ENCODE measurements at regions not wholly inside any gene's neighbourhood (a gene's known extent, or its start where the extent isn't known, plus 50 kb on each side); places are given as distances from the start of the nearest gene placed in this dataset.

DNA sequence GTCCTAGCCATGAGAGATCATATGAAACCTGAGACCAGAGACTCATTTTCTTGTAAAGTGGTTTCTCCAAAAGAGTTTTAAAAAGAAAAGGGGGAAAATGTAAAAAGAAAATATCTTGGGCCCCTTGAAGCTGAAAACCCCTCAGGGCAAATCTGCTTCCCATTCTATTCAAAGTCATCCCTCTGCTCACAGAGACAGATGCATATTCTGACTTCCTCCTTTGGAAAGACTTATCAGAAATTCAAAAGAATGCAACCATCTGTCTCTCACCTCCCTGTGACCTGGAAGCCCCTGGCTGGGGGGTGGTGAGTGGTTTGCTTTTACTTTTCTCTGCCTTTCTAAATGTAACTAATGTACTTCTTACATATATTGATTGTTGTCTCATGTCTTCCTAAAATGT lies 1154.8 kb downstream of the NSUN3 start:
- TF ChIP-seq, protein P1, sequence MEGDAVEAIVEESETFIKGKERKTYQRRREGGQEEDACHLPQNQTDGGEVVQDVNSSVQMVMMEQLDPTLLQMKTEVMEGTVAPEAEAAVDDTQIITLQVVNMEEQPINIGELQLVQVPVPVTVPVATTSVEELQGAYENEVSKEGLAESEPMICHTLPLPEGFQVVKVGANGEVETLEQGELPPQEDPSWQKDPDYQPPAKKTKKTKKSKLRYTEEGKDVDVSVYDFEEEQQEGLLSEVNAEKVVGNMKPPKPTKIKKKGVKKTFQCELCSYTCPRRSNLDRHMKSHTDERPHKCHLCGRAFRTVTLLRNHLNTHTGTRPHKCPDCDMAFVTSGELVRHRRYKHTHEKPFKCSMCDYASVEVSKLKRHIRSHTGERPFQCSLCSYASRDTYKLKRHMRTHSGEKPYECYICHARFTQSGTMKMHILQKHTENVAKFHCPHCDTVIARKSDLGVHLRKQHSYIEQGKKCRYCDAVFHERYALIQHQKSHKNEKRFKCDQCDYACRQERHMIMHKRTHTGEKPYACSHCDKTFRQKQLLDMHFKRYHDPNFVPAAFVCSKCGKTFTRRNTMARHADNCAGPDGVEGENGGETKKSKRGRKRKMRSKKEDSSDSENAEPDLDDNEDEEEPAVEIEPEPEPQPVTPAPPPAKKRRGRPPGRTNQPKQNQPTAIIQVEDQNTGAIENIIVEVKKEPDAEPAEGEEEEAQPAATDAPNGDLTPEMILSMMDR (IDR thresholded peaks at IDR 0.05), result no peak
- no peak for TF ChIP-seq EZH2 (IDR thresholded peaks at IDR 0.05; ENCODE audit: borderline replicate concordance, insufficient read depth, low read depth, low read length, poor library complexity, severe bottlenecking)

Measured in B cell (primary cell).